WTC11 (cell line): ENCODE measurements at regions not wholly inside any gene's neighbourhood (a gene's known extent, or its start where the extent isn't known, plus 50 kb on each side); places are given as distances from the start of the nearest gene placed in this dataset.

Experiments used
- CREM ChIP-seq: sonication (generic); formaldehyde crosslinking; IDR thresholded peaks from 2 replicates; pipeline ENCODE4 v1.8.1; 2022; ENCODE audit warnings: mild to moderate bottlenecking, missing genetic modification reagents, moderate library complexity
- ELF4 ChIP-seq: sonication (generic); formaldehyde crosslinking; IDR thresholded peaks from 2 replicates; pipeline ENCODE4 v1.8.1; 2022; ENCODE audit warnings: low read depth, mild to moderate bottlenecking, moderate library complexity, missing genetic modification reagents
- KAT7 ChIP-seq: sonication (generic); formaldehyde crosslinking; IDR thresholded peaks from 2 replicates; pipeline ENCODE4 v1.8.1; 2023; ENCODE audit warnings: missing genetic modification reagents, mild to moderate bottlenecking, borderline replicate concordance
- NR3C1 ChIP-seq: sonication (generic); formaldehyde crosslinking; conservative IDR thresholded peaks from 2 replicates; pipeline ENCODE4 v1.8.1; 2023; ENCODE audit warnings: low read depth, mild to moderate bottlenecking, missing genetic modification reagents
- TF ChIP-seq, protein P1 (sequence below): fragments of 200-600 bp; IDR thresholded peaks from 2 replicates; pipeline ENCODE4 v1.8.0; 2022; ENCODE audit warnings: antibody characterized with exemption
- TF ChIP-seq, protein P2 (sequence below): sonication (generic); formaldehyde crosslinking; IDR thresholded peaks from 2 replicates; pipeline ENCODE4 v1.8.0; 2023; ENCODE audit warnings: missing genetic modification reagents, mild to moderate bottlenecking, borderline replicate concordance

DNA sequence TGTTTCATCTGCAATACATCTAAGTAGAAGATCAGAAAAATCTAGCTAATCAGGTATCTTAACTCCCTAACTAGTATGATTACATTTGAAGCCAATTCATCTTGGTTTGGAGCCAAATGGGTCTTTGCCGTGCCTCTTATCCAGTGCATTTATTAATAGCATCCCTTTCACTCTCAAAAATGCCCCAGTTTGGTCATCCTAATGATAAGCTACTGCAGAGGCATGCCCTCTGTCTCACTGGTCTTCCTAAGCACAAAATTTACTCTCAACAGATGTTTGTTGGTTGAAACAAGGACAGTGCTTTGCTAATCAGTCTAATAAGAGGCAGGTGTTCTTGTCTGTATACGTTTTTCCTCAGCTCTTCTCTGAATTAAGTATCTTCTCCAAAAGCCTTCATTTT lies 403.2 kb downstream of the RAD51AP2 start:
- no peak for TF ChIP-seq CREM
- TF ChIP-seq, protein P1, sequence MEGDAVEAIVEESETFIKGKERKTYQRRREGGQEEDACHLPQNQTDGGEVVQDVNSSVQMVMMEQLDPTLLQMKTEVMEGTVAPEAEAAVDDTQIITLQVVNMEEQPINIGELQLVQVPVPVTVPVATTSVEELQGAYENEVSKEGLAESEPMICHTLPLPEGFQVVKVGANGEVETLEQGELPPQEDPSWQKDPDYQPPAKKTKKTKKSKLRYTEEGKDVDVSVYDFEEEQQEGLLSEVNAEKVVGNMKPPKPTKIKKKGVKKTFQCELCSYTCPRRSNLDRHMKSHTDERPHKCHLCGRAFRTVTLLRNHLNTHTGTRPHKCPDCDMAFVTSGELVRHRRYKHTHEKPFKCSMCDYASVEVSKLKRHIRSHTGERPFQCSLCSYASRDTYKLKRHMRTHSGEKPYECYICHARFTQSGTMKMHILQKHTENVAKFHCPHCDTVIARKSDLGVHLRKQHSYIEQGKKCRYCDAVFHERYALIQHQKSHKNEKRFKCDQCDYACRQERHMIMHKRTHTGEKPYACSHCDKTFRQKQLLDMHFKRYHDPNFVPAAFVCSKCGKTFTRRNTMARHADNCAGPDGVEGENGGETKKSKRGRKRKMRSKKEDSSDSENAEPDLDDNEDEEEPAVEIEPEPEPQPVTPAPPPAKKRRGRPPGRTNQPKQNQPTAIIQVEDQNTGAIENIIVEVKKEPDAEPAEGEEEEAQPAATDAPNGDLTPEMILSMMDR = no peak
- no peak for TF ChIP-seq NR3C1 (CRISPR knock-in tag)
- no peak for TF ChIP-seq KAT7 (CRISPR knock-in tag)
- TF ChIP-seq, protein P2, sequence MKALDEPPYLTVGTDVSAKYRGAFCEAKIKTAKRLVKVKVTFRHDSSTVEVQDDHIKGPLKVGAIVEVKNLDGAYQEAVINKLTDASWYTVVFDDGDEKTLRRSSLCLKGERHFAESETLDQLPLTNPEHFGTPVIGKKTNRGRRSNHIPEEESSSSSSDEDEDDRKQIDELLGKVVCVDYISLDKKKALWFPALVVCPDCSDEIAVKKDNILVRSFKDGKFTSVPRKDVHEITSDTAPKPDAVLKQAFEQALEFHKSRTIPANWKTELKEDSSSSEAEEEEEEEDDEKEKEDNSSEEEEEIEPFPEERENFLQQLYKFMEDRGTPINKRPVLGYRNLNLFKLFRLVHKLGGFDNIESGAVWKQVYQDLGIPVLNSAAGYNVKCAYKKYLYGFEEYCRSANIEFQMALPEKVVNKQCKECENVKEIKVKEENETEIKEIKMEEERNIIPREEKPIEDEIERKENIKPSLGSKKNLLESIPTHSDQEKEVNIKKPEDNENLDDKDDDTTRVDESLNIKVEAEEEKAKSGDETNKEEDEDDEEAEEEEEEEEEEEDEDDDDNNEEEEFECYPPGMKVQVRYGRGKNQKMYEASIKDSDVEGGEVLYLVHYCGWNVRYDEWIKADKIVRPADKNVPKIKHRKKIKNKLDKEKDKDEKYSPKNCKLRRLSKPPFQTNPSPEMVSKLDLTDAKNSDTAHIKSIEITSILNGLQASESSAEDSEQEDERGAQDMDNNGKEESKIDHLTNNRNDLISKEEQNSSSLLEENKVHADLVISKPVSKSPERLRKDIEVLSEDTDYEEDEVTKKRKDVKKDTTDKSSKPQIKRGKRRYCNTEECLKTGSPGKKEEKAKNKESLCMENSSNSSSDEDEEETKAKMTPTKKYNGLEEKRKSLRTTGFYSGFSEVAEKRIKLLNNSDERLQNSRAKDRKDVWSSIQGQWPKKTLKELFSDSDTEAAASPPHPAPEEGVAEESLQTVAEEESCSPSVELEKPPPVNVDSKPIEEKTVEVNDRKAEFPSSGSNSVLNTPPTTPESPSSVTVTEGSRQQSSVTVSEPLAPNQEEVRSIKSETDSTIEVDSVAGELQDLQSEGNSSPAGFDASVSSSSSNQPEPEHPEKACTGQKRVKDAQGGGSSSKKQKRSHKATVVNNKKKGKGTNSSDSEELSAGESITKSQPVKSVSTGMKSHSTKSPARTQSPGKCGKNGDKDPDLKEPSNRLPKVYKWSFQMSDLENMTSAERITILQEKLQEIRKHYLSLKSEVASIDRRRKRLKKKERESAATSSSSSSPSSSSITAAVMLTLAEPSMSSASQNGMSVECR (CRISPR knock-in tag) = no peak
- no peak for TF ChIP-seq ELF4 (CRISPR knock-in tag)
